ENCODE measurements at regions not wholly inside any gene's neighbourhood (a gene's known extent, or its start where the extent isn't known, plus 50 kb on each side); places are given as distances from the start of the nearest gene placed in this dataset.

DNA sequence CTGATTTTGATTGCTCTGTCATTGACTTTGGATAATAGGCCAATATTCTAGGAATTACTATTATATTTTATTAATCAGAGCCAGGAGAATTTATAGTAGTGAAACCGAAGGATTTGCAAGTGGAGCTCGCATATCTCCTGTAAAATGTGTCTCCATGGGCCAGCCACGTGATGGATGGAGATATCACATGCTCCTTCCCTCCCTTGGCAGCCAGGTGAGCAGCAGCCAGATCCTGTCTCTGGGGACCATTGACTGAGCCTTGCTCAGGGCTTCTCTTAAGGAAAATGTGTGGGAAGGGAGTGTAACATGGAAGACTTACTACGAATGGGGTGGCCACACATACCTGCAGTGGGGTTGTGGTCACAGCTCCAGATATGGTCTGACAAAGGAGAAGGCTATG lies 144.7 kb upstream of the RGMA start:
- Histone ChIP-seq H3K4me1 (replicated peaks in 1 of 4; ENCODE audit: control insufficient read depth in 3 of 4, insufficient read depth in 4 of 4, low read length in 3 of 4) (peaks cover 0 to 6% (median 2%) of the 10 kb centered on the region in 4 experiments; a peak in 3 of 7 replicates), H4K20me1 (replicated peaks in 1 of 2; ENCODE audit: control insufficient read depth in 1 of 2, insufficient read depth in 2 of 2, low read length in 2 of 2) (no peaks in the 10 kb centered on the region), H3K14ac (ENCODE audit: insufficient read length) (no peak overlapping the region), H4K8ac (ENCODE audit: extremely low read depth, insufficient read depth, low read length) (no peak overlapping the region), H2BK120ac (replicated peaks; ENCODE audit: low read depth, low read length) (no peak overlapping the region), H3K27ac (ENCODE audit: low read depth, low read length) (no peak overlapping the region), H2BK5ac (ENCODE audit: low read depth, low read length) (no peak overlapping the region), H3K18ac (ENCODE audit: extremely low read depth, low read length) (no peak overlapping the region), H4K91ac (replicated peaks; ENCODE audit: insufficient read length, low read length) (no peak overlapping the region), H3K79me1 (ENCODE audit: low read depth, low read length) (no peaks in the 10 kb centered on the region), H3K79me2 (ENCODE audit: control insufficient read depth in 1 of 2, insufficient read depth in 2 of 2, low read length in 2 of 2) (no peaks in the 10 kb centered on the region), H3K56ac (replicated peaks; ENCODE audit: insufficient read length, low read depth, low read length) (no peak overlapping the region), H3K4ac (replicated peaks; ENCODE audit: insufficient read length, low read depth, low read length) (no peak overlapping the region), H2AFZ (ENCODE audit: low read length) (no peak overlapping the region), H3K27me3 (replicated peaks in 1 of 4; ENCODE audit: control insufficient read depth in 3 of 4, extremely low read depth in 1 of 4, insufficient read depth in 3 of 4, low read length in 3 of 4) (no peaks in the 10 kb centered on the region), H3K4me2 (ENCODE audit: insufficient read depth in 1 of 2, low read depth in 2 of 2, low read length in 2 of 2) (no peak overlapping the region), H3K4me3 (ENCODE audit: extremely low read depth in 1 of 4, insufficient read depth in 2 of 4, low read depth in 3 of 4, low read length in 4 of 4) (no peak overlapping the region), H3K23ac (ENCODE audit: insufficient read length) (no peak overlapping the region), H3K23me2 (ENCODE audit: low read depth, low read length) (0 out of 2 replicates have a peak, but pooled peaks cover 2% of the 10 kb centered on the region), H2AK5ac (ENCODE audit: low read depth, low read length) (no peak overlapping the region), H4K5ac (ENCODE audit: insufficient read length, low read depth, low read length) (no peak overlapping the region), H2BK12ac (ENCODE audit: low read depth, low read length) (no peak overlapping the region; the same call in 1 of the 2 replicates), H3K9ac (replicated peaks in 1 of 4; ENCODE audit: extremely low read depth in 1 of 4, low read depth in 3 of 4, low read length in 3 of 4) (no peak overlapping the region), H2BK20ac (ENCODE audit: low read length) (no peak overlapping the region), H3K9me3 (ENCODE audit: insufficient read depth in 2 of 2, low read depth in 1 of 2, low read length in 1 of 2) (no peaks in the 10 kb centered on the region), H2BK15ac (ENCODE audit: low read length) (no peak overlapping the region), H3K36me3 (ENCODE audit: control insufficient read depth in 2 of 4, insufficient read depth in 4 of 4, low read length in 3 of 4) (no peaks in the 10 kb centered on the region)
- FAIRE-seq (no peak), DNase-seq (ENCODE audit: low read depth in 1 of 2, low spot score in 2 of 2) (no peak)
- POLR2A ChIA-PET (ENCODE audit: partially characterized antibody): interaction anchor here (0.6 kb wide), 1 partner anchor 71 kb away, joined by 3 read pairs; no protein-coding TSS in a partner anchor
- 92% methylated on average over 4 of the region's 4 CpGs; no CpG with 5 or more reads in 1 of the 2 experiments for WGBS, 2 experiments (ENCODE audit: extremely low coverage in 1 of 2, insufficient coverage in 1 of 2, insufficient read length in 1 of 2, insufficient replicate concordance in 2 of 2, low coverage in 1 of 2, low lambda C conversion rate in 2 of 2, missing lambda C conversion rate in 1 of 2)
- CTCF ChIA-PET (ENCODE audit: partially characterized antibody): interaction anchor here (2.4 kb wide), 1 partner anchor 146 kb away, joined by 5 read pairs; the partner anchor contains the start of gene RGMA
- TF ChIP-seq SIRT6 (IDR thresholded peaks at IDR 0.05; ENCODE audit: low read length): no peak
- TF ChIP-seq GTF2F1 (IDR thresholded peaks at IDR 0.05; ENCODE audit: borderline replicate concordance, low read depth, low read length): no peak
- TF ChIP-seq PHF8 (conservative IDR thresholded peaks at IDR 0.05; ENCODE audit: low read depth, low read length): no peak
- no peak for TF ChIP-seq SP4 (IDR thresholded peaks at IDR 0.05; ENCODE audit: low read length)
- TF ChIP-seq RBBP5 (IDR thresholded peaks at IDR 0.05; ENCODE audit: borderline replicate concordance, low read depth, low read length): no peak
- no peak for TF ChIP-seq SUZ12 (IDR thresholded peaks at IDR 0.05; ENCODE audit: low read length)
- no peak for TF ChIP-seq FOSL1 (IDR thresholded peaks at IDR 0.05; ENCODE audit: insufficient read depth, low read depth, low read length)
- TF ChIP-seq HDAC2 (IDR thresholded peaks at IDR 0.05; ENCODE audit: borderline replicate concordance in 1 of 2, low read depth in 2 of 2, low read length in 2 of 2): no peak
- TF ChIP-seq, protein P1, sequence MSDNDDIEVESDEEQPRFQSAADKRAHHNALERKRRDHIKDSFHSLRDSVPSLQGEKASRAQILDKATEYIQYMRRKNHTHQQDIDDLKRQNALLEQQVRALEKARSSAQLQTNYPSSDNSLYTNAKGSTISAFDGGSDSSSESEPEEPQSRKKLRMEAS (IDR thresholded peaks at IDR 0.05): no peak
- TF ChIP-seq, protein P2, sequence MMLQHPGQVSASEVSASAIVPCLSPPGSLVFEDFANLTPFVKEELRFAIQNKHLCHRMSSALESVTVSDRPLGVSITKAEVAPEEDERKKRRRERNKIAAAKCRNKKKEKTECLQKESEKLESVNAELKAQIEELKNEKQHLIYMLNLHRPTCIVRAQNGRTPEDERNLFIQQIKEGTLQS (IDR thresholded peaks at IDR 0.05; ENCODE audit: insufficient read depth, low read depth, low read length): no peak
- no peak for TF ChIP-seq E2F6 (IDR thresholded peaks at IDR 0.05)
- TF ChIP-seq SP2 (IDR thresholded peaks at IDR 0.05; ENCODE audit: low read length): no peak
- TF ChIP-seq JUND (IDR thresholded peaks at IDR 0.05; ENCODE audit: low read length): no peak

Measured in H1 (cell line).